ENCODE measurements at regions not wholly inside any gene's neighbourhood (a gene's known extent, or its start where the extent isn't known, plus 50 kb on each side); places are given as distances from the start of the nearest gene placed in this dataset.
A peak's percentile ranks its signal among the peaks of the same experiment; 100 is the strongest.

DNA sequence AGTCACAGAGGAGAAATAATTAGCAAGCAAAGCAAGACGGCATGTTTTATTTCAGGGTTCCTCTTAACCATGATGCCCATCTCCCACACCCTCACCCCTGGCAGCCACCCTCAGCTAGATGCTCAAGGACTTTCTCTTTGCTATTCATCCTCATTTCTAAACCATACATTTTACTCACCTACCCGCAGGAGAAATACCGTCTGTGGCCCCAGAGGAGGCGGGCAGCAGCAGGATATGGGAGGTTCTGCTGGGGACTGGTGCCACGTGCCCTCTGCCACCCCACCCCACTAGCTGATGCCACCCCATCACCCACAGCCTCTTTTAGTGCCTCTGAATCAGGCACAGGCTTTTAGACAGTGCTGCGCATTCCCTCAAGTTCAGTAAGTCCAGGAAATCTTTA lies 168.7 kb upstream of the ITGB1 start:
- no peak for DNase-seq (ENCODE audit: low read depth)

DNA sequence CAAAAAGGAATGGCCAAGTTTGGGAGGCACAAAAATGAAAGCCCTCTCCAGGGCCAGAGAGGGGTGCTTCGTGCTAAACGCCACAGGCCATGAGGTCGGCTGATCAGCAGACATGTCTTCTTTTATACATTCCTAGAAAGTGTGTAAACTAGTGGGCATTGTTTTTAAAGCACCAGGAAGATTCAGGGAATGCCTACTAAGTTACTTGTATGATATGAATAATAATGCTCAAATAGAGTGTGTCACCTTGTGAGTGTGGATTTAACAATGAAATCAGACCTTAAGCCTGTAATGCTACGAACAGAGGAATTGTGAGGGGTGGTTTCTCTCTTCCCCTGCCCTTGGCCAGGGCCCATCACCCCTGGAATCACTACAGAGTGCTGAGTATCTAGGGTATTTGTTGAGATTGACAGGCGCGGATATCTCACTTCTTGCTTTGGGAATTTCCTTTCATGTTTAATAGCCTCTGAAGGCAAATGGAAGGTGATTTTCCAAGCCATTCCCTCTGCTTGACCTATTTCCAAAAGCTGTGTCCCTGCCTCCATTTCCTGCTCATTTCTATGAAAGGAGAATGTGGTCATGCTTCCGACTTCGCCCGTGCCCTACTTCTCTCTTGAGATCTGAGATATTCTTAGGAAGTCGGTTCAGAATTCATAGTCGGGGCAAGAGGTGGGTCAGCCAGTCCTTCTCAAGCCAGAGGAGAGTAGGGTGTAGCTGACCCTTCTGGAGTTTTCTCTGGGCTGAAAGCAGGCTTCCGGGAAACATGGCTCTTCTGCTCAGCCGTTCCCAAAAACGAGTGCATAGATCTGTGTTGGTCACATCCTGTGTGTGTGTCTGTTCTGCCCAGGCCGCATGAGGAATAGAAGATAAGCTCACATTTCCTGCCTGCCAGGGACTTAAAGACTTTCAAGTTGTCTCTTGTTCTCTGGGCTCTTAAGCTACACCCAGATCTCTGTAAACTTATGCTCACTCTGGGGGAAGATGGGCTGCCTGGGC lies 167.8 kb upstream of the ITGB1 start:
- no peak for DNase-seq (ENCODE audit: low read depth)

DNA sequence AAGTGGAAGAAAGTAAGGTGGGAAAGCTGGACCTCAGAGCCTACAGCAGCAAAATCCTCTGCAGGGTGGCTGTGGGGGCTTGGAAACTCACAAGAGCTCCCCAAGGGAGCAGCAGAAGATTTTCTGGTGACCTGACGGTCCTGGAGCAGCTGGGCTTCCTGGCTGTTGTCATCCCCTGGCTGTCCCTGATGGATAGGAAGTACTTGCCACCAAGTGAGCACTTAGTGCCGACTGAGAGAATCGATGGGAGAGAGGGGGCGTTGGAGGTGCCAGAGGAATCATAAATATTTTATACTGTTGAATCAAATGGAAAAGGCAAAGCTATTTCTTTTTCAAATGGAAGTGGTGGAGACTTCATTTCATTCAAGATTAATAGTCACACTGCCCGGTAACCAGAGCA lies 167.1 kb upstream of the ITGB1 start:
- no peak for DNase-seq (ENCODE audit: low read depth)

DNA sequence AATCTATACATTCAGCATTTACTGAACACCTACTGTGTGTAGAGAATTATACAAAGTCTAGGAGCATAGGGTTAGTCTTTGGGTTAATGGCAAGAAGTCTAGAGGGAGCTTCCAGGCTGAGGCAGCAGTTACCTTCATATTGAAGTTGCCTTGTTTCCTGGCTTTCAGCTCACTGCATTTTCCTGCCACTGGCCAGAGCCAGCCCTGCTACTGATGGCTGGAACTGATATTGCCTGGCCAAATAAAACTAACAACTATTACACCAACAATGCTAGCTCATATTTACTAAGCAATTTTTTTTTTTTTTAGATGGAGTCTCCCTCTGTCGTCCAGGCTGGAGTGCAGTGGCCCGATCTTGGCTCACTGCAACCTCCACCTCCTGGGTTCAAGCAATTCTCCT lies 165.7 kb upstream of the ITGB1 start:
- DNase-seq (ENCODE audit: low read depth), result no peak

DNA sequence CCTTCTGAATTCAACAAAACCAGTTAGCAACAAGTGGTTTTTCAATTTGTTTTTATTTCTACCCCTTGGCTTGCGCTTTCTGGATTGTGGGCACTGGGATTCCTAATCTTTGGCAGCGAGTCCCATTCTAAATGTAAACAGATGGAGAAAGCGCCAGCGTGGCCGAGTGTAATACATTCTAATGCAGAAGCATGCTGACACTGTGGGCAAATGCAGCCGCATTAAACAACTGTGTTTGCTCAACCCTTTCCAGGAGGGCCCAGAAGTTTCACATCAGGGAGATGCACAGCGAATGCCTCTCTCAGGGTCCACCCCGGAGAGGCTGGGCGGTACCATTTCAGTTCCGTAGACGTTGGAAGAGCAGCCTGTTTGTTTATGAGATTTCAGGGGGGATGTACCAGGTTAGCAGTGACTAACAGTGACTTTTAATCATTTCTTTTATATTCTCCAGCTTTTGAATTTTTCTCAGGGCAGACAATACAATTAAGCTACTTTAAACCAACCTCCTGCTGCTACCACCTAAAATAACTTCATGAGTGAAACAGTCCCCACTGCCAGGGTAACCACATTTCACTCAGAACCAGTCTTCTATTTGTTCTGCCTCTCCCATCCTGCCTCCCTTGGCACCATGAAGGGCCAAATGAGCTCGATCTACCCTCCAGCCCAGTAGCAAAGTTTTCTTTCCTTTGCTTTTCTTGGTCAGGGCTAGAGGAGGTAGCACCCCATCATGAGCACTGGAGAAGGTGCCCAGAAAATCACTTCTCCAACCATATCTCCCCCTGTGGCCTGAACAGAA lies 164.2 kb upstream of the ITGB1 start:
- DNase-seq (ENCODE audit: low read depth), result peak; percentile 94

DNA sequence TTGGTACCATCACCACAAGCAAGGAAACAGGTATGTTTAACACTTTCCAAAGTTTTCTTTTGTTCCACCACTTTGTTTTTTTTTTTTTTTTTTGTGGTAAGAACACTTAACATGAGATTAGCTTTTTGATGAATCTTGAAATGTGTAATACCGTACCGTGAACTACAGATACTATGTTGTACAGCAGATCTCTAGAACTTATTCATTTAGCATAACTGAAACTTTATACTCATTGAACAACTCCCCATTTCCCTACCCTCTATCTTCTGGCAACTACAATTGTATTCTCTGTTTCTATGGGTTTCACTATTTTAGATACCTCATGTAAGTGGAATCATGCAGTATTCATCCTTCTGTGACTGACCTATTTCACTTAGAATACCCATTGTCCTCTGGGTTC lies 162.7 kb upstream of the ITGB1 start:
- DNase-seq (ENCODE audit: low read depth), result no peak

DNA sequence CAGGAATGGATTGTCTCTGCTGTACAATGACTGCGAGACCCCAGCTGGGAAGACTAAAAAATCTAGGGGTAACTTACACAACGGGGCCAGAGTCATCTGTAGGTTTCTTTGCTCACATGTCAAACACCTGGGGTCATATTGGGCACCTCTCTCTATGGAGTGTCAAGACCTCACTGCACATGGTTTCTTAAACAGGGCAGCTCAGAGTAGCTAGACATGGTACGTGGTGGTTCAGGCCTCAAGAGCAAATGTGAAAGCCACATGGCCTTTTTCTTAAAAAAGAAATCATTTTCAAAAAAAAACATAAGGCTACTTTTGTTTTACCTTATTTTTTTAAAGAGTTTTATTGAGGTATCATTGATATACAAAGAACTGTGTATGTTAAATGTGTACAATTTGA lies 162.2 kb upstream of the ITGB1 start:
- DNase-seq (ENCODE audit: low read depth), result no peak

DNA sequence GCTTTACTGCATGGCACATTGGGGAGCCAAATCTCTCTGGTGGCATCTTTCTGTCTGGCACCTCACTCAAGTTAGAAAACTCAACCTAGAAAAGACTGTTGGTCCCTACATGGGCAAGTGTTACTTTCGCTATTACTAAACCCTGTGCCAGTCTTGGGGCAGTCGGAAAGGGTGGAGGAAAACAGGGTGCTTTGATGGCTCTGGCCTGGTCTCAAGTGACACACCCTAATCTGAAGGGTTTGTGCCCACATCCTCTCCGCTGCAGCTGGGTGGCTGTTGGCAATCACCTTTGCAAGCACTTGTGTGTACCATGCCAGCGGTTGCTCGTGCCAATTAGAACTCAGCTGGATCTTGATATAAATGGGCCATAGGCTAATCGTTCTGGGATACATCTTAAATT lies 159.8 kb upstream of the ITGB1 start:
- no peak for DNase-seq (ENCODE audit: low read depth)

DNA sequence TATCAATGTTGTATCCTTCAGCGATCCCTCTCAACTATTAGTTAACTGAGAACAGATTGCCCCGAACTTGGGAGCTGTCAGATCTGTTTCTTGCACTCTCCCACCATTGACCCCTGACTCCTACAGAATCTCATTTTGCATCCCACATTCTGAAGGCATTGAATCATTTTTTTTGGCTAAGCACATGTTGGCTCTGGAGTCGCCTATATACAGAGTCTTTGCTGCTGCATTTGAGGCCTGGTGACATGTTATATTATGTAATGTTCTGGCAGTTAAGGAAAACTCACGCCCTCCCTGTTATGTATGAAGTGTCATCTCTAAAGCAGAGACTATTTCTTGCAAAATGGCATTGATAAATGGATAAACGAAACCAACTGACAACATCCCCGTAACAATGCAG lies 159.2 kb upstream of the ITGB1 start:
- DNase-seq (ENCODE audit: low read depth), result no peak

DNA sequence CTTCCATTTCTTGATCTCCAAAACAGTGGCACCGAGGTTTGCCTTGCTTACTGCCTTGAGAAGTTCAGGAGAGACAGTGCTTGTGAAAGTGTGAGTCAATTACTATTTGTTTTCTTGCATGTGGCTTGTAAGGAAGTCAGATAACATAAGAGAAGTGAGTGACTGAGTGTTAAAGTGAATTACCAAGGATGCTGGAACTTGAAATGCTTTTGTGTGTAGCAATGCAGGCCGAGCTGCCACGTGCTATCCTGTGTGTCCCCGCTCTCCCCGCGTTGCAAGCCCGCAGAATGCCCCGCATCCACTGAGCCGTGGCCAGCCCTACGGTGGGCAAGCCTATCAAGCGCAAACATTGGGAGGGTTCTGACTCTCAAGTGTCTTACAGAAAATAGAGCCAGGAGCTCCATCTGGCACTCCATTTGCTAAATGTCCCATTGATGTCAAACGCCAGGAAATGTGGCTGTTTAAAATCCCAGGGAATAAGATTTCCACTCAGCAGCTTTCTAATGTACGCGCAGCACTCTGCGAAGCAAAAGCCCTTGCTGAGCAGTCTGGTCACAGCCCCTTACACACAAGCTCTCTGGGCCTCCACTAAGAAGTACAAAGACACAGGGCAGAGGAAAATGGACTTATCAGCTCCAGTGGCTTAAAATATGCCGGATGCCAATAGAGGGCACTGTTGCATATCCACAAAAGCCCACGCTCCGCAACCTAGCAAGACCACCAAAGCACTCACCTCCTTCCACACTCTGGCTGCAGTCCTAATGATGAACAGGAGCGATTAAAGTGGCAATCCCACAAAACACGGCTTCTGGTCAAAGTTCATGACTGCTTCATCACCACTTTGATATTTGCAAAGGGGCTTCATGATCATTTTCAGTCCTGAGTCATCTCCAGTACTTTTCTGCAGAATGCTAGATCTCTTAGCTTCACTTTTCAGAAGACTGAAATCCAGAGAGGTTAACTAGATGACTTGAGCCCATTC lies 158.0 kb upstream of the ITGB1 start:
- no peak for DNase-seq (ENCODE audit: low read depth)

DNA sequence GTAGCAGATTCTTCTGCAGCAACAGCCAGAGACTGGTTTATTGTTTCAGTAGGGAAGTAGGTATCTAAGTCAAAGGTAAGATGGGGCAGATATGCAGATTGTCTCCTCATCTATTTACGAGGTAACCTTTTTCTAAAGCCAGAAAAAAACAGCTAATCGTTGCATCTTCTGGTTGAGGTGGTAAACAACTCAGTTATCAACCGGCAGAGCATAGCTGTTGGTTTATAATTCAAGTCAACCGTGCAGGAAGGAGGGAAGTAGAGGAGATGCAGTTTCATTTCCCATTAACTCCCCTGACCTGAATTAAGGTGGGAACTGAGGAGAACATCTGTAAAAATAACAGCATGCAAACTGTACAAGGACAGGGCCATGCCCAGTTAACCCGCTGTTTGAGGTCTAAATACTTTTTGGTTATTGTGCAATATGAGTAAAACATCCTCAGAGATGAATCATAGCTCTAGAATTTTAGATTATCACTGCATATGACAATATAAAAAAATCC lies 156.5 kb upstream of the ITGB1 start:
- DNase-seq (ENCODE audit: low read depth), result no peak

DNA sequence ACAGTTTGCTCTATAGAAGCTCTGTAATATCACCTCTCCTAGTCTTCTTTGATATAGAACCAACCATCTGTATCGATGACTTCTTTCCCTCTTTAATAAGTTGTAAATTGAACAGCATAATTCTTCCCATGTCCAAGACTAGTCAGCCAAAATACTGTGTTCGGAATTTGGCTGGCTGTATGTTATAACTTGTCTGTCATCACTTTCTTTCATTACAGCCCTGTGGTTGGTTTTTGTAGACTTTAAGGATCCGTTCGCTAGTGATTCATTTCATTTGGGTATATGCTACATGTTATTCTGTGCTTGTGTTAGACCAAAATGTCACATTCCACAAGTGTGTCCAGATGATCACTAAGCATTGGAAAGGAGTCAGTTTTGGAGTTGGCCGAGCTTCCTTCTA lies 155.4 kb upstream of the ITGB1 start:
- DNase-seq (ENCODE audit: low read depth), result no peak

DNA sequence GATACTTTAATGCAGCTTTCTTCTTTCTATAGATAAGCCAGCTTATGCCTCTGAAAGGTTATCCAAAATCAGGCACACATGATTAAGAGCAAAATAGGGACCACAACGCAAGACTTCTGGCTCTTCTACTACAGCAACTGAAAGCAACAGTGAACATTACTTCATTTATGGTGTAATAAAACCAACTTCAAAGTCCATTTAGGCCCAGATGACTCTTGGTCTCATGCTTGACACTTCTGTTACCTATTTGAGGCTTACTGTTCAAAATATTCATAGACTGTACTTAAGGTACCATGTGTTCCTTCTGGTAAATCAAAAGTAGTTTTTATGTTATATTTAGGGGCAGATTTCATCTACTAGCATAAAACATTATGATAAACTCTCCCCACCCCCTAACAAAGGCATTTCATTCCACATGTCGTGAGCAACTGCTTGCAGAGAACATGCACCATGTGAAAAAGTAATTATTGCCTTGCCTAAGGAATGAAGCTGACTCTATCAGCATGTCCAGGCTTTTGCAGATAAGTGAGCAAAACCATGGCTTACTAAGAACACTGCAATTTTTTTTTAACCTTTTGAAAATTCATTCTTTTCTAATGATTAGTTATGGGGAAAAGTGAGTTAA lies 154.9 kb upstream of the ITGB1 start:
- DNase-seq (ENCODE audit: low read depth), result no peak

DNA sequence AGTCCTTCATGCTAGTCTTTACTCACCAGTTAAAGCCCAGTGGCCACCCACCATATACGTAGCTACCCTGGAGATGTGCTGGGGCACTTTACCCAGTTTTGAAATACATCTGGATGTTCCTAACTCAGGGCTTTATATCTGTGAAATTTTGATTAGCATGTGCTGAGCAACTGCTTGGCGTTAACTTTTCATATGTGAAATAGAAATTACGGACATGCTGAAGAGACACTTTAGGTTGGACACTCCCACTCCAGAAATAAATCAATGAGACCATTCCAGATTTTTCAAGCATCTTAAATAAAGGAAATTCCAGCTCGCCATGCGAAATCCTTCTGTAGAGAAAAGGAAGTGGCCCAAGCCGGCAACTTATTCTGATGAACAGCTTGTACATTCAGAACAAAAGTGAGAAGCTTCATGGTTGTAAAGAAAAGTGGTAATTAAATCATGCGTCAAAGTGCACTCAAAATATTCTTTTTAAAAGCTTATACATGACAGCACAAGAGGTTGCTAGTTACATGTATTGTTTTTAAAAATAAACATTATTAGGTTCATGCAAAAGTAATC lies 153.5 kb upstream of the ITGB1 start:
- no peak for DNase-seq (ENCODE audit: low read depth)

DNA sequence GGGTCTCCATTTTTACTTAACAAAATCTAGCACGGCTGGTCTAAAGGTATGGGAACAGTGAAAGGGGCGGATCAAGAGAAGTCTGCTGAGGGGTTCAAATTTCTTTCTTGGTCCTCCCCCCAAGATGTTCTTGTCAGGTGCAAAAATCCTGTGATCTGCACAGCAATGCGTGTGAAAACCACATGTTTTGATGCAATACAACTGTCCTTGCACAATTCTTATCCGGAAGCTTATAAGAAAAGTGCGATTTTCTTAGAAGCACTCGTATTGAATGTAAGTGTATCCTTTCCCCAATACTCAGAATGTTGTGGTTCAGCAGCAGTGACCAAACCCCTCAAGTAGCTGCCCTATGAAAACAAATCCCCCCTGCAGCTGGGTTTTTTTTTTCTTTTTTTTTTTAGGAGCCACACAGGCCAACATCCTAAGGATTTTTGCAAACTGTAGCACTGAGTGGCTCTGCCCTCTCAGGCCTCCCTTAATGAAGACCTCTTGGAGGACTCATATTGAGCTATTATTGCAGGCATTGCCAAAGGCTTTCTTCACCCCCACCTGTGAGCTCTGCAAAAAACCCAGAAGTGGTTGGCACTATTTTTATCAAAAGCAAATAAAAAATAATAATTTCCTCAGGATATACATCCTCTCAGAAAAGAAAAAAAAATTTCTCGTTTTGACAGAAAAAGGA lies 151.9 kb upstream of the ITGB1 start:
- DNase-seq (ENCODE audit: low read depth), result no peak

DNA sequence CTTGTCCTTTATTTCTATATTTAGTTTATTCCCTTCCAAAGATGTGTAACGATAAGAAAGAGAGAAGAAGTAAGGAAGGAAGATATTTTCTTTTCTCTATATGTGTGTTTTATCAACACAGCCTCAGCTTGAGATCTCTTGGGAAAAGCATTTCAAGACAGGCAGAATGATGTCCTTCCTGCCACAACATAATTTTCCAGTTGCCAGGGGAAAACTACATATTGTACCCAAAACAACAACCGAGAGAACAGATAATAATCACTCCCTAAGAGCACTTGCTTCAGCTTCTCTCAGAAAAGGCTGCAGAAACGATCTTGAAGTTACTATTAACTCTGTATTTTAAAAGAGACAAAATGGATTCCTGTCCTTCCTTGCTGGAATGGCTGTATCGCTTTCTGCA lies 151.4 kb upstream of the ITGB1 start:
- DNase-seq (ENCODE audit: low read depth), result no peak

DNA sequence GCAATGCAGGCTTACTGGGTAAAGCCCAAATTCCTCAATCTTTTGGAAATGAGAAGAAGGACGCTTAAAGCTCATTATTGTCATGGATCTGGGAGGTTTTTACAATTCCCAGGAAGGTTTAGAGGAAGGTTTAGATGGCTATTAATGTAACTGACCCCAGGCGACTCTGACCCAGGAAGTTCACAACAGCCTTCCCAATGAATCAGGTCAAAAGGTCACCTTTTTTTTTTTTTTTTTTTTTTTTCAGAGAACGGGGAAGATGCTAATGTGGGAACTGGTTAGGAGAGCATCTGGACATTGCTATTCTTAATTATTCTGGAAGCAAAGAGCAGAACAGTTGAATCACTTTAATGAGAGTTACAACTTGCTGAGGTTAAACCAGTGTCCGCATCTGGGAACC lies 149.9 kb upstream of the ITGB1 start:
- DNase-seq (ENCODE audit: low read depth), result no peak

DNA sequence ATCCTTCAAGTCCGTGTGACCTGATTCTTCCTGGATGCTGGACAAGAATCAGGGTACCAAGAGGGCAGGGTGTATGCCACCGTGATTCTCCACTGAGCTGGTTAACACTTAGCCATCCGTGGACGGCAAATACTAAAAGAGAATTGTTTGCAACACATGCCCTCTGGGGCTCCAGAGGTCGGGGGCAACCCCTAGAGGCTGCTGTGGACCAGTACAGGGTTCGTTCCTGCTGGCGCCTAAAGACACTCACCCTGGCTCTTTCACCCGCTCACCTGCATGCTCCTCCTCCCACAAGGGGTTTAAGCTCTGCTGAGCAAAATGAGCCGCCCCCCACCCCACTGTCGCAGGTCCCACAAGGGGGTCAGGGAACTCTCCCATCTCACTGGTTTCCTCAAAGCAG lies 148.7 kb upstream of the ITGB1 start:
- no peak for DNase-seq (ENCODE audit: low read depth)

DNA sequence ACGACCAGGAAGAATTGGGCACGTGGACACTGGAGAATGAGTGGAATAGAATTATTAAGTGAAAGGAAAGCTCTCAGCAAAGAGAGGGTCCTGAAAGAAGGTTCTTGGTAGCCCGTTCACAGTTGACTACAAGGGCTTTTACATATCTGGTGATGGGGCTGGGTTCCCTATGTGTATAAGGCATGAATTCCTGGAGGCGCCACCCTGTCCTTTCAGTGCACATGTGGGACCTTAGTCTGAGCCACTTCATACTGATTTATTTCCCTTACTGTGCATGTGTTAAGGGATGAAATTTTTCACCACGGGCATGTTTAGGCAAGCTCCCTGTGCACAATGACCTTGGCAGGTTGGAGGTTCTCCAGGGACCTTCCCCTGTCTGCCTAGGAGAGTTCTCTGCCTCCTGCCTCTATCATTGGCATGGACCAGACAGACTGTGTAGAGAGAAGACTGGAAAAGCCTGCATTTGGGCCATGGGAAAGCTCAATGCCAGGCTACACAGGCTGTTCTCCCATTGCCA lies 145.9 kb upstream of the ITGB1 start:
- DNase-seq (ENCODE audit: low read depth), result no peak

DNA sequence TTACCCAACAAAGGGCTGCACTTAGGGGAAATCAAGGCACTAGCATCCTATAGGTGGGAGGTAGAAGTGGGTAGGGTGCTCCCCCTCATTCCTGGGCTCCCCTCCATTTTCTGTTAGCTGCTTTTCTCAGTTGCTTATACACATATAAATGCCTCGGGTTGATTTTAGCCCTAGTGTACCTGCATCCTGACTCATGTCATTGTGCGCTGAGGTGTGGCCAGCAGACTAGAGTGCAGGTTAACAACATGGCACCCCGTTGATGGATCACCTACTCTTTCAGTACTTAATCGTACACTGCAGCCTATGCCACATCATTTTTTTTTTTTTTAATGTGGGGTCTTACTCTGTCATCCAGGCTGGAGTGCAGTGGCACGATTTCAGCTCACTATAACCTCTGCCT lies 144.0 kb upstream of the ITGB1 start:
- no peak for DNase-seq (ENCODE audit: low read depth)
